ENCODE measurements at regions not wholly inside any gene's neighbourhood (a gene's known extent, or its start where the extent isn't known, plus 50 kb on each side); places are given as distances from the start of the nearest gene placed in this dataset.
A peak's percentile ranks its signal among the peaks of the same experiment; 100 is the strongest.

GRCh38 chr7:155138204-155138603 lies 68.1 kb downstream of the HTR5A start:
- Mint-ChIP-seq H3K9me3 (peaks cover 0 to 3% of the 10 kb centered on the region in 2 donors), H3K4me1 (no peaks in the 10 kb centered on the region), H3K36me3 (no peaks in the 10 kb centered on the region), H3K27me3 (peaks cover 22 to 25% of the 10 kb centered on the region in 2 donors), H3K4me3 (no peak overlapping the region), H3K27ac (no peak overlapping the region)
- ATAC-seq (replicated peaks) (no peak), DNase-seq (no peak)

- H3K4me3 Mint-ChIP-seq, result no peak overlapping the region
- no peaks in the 10 kb centered on the region for H3K4me1 Mint-ChIP-seq
- DNase-seq, result no peak
- no peak for ATAC-seq (replicated peaks)
- peaks cover 25 to 28% of the 10 kb centered on the region in 2 donors for H3K27me3 Mint-ChIP-seq
- no peaks in the 10 kb centered on the region for H3K36me3 Mint-ChIP-seq
- H3K9me3 Mint-ChIP-seq, result peaks cover 0 to 3% of the 10 kb centered on the region in 2 donors
- no peak overlapping the region for H3K27ac Mint-ChIP-seq
Measured at GRCh38 chr7:155141562-155141961, 71.4 kb downstream of the HTR5A start.

- Mint-ChIP-seq H3K4me3 (no peak overlapping the region), H3K9me3 (no peaks in the 10 kb centered on the region), H3K27me3 (peaks cover 23 to 29% of the 10 kb centered on the region in 2 donors), H3K27ac (no peak overlapping the region), H3K36me3 (no peaks in the 10 kb centered on the region), H3K4me1 (no peaks in the 10 kb centered on the region)
- DNase-seq (no peak), ATAC-seq (replicated peaks) (no peak)
Measured at GRCh38 chr7:155143381-155143780, 73.3 kb downstream of the HTR5A start.

- ATAC-seq (replicated peaks), result no peak
- no peaks in the 10 kb centered on the region for H3K4me1 Mint-ChIP-seq
- no peak for DNase-seq
- peaks cover 22 to 26% of the 10 kb centered on the region in 2 donors for H3K27me3 Mint-ChIP-seq
- no peaks in the 10 kb centered on the region for H3K36me3 Mint-ChIP-seq
- no peak overlapping the region for H3K4me3 Mint-ChIP-seq
- no peaks in the 10 kb centered on the region for H3K9me3 Mint-ChIP-seq
- H3K27ac Mint-ChIP-seq, result no peak overlapping the region
Measured at GRCh38 chr7:155144371-155144770, 74.2 kb downstream of the HTR5A start.

GRCh38 chr7:155145477-155146255 lies 75.5 kb downstream of the HTR5A start:
- DNase-seq (no peak), ATAC-seq (replicated peaks) (no peak)
- Mint-ChIP-seq H3K27ac (no peak overlapping the region), H3K9me3 (no peaks in the 10 kb centered on the region), H3K4me1 (no peaks in the 10 kb centered on the region), H3K27me3 (peaks cover 22 to 26% of the 10 kb centered on the region in 2 donors), H3K36me3 (no peaks in the 10 kb centered on the region), H3K4me3 (no peak overlapping the region)

- ATAC-seq (replicated peaks) (no peak), DNase-seq (no peak)
- no peaks in the 10 kb centered on the region for H3K36me3 Mint-ChIP-seq
- no peaks in the 10 kb centered on the region for H3K4me1 Mint-ChIP-seq
- H3K4me3 Mint-ChIP-seq, result no peak overlapping the region
- no peak overlapping the region for H3K27ac Mint-ChIP-seq
- H3K27me3 Mint-ChIP-seq, result peaks cover 11 to 14% of the 10 kb centered on the region in 2 donors
- H3K9me3 Mint-ChIP-seq, result peaks cover 5 to 6% of the 10 kb centered on the region in 2 donors
Measured at GRCh38 chr7:155147172-155147571, 77.0 kb downstream of the HTR5A start.

- H3K36me3 Mint-ChIP-seq, result no peaks in the 10 kb centered on the region
- no peak overlapping the region for H3K27ac Mint-ChIP-seq
- DNase-seq, result no peak
- H3K4me3 Mint-ChIP-seq, result no peak overlapping the region
- ATAC-seq (replicated peaks), result no peak
- peaks cover 5 to 6% of the 10 kb centered on the region in 2 donors for H3K9me3 Mint-ChIP-seq
- peaks cover 10 to 11% of the 10 kb centered on the region in 2 donors for H3K27me3 Mint-ChIP-seq
- no peaks in the 10 kb centered on the region for H3K4me1 Mint-ChIP-seq
Measured at GRCh38 chr7:155147624-155148023, 77.5 kb downstream of the HTR5A start.

DNA sequence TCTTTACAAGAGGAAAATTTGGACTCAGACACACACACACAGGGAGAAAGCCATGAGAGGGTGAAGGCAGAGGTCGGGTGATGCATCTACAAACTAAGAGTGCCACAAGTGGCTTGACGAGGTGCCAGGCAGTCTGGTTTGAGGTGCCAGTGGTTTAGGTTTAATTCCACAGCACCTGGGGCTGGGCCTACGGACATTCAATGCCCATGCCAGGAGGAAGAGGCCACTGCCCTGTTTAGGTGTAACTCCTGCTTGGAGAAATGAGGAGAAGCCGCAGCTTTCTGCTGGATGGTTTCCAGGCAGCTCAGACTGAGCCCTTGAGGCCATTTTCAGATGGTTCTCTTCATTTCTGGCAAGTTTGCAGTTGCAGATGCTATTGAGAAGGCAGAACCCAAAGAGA lies 83.6 kb downstream of the HTR5A start:
- no peaks in the 10 kb centered on the region for H3K4me1 Mint-ChIP-seq
- no peak for ATAC-seq (replicated peaks)
- no peak overlapping the region for H3K27ac Mint-ChIP-seq
- peaks cover 3 to 14% of the 10 kb centered on the region in 2 donors for H3K27me3 Mint-ChIP-seq
- no peak overlapping the region for H3K4me3 Mint-ChIP-seq
- DNase-seq, result no peak
- H3K9me3 Mint-ChIP-seq, result peaks cover 6% of the 10 kb centered on the region in 2 donors
- no peaks in the 10 kb centered on the region for H3K36me3 Mint-ChIP-seq

GRCh38 chr7:155154586-155154985 lies 84.5 kb downstream of the HTR5A start:
- ATAC-seq (replicated peaks), result no peak
- DNase-seq, result no peak
- Mint-ChIP-seq H3K36me3 (no peaks in the 10 kb centered on the region), H3K4me1 (no peaks in the 10 kb centered on the region), H3K9me3 (peaks cover 6% of the 10 kb centered on the region in 2 donors), H3K27me3 (peaks cover 0 to 14% of the 10 kb centered on the region in 2 donors), H3K4me3 (no peak overlapping the region), H3K27ac (no peak overlapping the region)

GRCh38 chr7:155161690-155162089 lies 91.6 kb downstream of the HTR5A start:
- Mint-ChIP-seq H3K4me1 (no peaks in the 10 kb centered on the region), H3K4me3 (no peak overlapping the region), H3K27me3 (peaks cover 13 to 14% of the 10 kb centered on the region in 2 donors), H3K36me3 (no peaks in the 10 kb centered on the region), H3K27ac (no peak overlapping the region), H3K9me3 (peaks cover 0 to 1% of the 10 kb centered on the region in 2 donors)
- DNase-seq (no peak), ATAC-seq (replicated peaks) (no peak)

- no peaks in the 10 kb centered on the region for H3K36me3 Mint-ChIP-seq
- peaks cover 13 to 14% of the 10 kb centered on the region in 2 donors for H3K27me3 Mint-ChIP-seq
- no peaks in the 10 kb centered on the region for H3K4me1 Mint-ChIP-seq
- H3K27ac Mint-ChIP-seq, result no peak overlapping the region
- DNase-seq (no peak), ATAC-seq (replicated peaks) (no peak)
- H3K9me3 Mint-ChIP-seq, result peaks cover 0 to 1% of the 10 kb centered on the region in 2 donors
- H3K4me3 Mint-ChIP-seq, result no peak overlapping the region
Measured at GRCh38 chr7:155162422-155162821, 92.3 kb downstream of the HTR5A start.

GRCh38 chr7:155163696-155164095 lies 93.6 kb downstream of the HTR5A start:
- Mint-ChIP-seq H3K4me3 (no peak overlapping the region), H3K9me3 (no peaks in the 10 kb centered on the region), H3K27me3 (peaks cover 16 to 26% of the 10 kb centered on the region in 2 donors), H3K27ac (no peak overlapping the region), H3K4me1 (no peaks in the 10 kb centered on the region), H3K36me3 (no peaks in the 10 kb centered on the region)
- DNase-seq (no peak), ATAC-seq (replicated peaks) (no peak)

GRCh38 chr7:155164316-155164715 lies 94.2 kb downstream of the HTR5A start:
- Mint-ChIP-seq H3K4me3 (no peak overlapping the region), H3K27ac (no peak overlapping the region), H3K9me3 (no peaks in the 10 kb centered on the region), H3K36me3 (no peaks in the 10 kb centered on the region), H3K4me1 (no peaks in the 10 kb centered on the region), H3K27me3 (peaks cover 16 to 26% of the 10 kb centered on the region in 2 donors)
- ATAC-seq (replicated peaks) (no peak), DNase-seq (no peak)

- Mint-ChIP-seq H3K4me1 (no peaks in the 10 kb centered on the region), H3K9me3 (no peaks in the 10 kb centered on the region), H3K27me3 (peaks cover 15 to 30% of the 10 kb centered on the region in 2 donors), H3K4me3 (no peak overlapping the region), H3K36me3 (no peaks in the 10 kb centered on the region), H3K27ac (peak overlapping the region; percentile 20)
- no peak for DNase-seq
- no peak for ATAC-seq (replicated peaks)
Measured at GRCh38 chr7:155166108-155166507, 96.0 kb downstream of the HTR5A start.

DNA sequence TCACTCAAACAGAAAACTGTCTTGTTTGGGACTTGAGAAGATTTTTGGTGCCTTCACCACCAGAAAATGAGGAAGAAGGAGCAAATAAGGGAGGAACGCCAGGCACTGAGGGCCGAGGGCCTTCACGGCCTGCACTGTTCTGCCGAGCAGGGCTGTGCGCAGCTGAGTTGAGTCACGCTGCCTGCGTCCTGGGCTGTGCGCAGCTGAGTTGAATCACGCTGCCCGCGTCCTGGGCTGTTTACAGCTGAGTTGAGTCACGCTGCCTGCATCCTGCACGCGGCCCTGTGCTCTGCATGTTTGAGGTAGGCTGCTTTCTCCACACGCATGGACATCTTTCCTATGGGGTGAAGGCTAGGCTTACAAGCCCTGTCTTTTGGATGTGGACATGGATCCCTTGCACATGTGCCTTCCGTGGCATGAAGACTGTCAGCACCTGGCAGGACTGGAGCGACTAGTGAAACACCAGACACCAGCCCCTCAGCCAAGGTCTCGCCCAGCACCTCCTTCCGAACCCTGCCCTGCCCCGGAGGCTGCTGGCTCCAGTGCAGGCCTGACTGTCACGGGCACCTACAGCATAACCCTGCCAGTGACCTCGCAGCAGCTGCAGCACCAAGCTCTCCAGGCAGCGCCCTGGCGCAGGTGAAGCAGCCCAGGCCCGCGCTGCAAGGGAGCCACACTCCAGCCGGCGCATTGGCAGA lies 96.7 kb downstream of the HTR5A start:
- no peaks in the 10 kb centered on the region for H3K9me3 Mint-ChIP-seq
- H3K4me3 Mint-ChIP-seq, result no peak overlapping the region
- no peaks in the 10 kb centered on the region for H3K36me3 Mint-ChIP-seq
- H3K27me3 Mint-ChIP-seq, result peaks cover 16 to 34% of the 10 kb centered on the region in 2 donors
- peak in 1 of 2 donors; percentile 64 for ATAC-seq (replicated peaks)
- H3K27ac Mint-ChIP-seq, result no peak overlapping the region
- no peak for DNase-seq
- no peaks in the 10 kb centered on the region for H3K4me1 Mint-ChIP-seq
